Heart left ventricle (tissue), 13 donors: ENCODE measurements at regions not wholly inside any gene's neighbourhood (a gene's known extent, or its start where the extent isn't known, plus 50 kb on each side); places are given as distances from the start of the nearest gene placed in this dataset.

Source experiments
- CTCF ChIP-seq, 12 donors: fragments of 200-600 bp; sonication (generic) in 4 of 12; IDR thresholded peaks; one replicate each; pipeline versions ENCODE4 v1.5.0 to v1.8.0; 2018 to 2022; ENCODE audit warnings: antibody characterized with exemption in 12 of 12, mild to moderate bottlenecking in 5 of 12
- POLR2A ChIP-seq, 2 donors: fragments of 450-650 bp; IDR thresholded peaks; one replicate each; pipeline ENCODE4 v1.6.1; 2017; ENCODE audit warnings: antibody characterized with exemption in 2 of 2, mild to moderate bottlenecking in 2 of 2, moderate library complexity in 2 of 2
- donor health status: ischemic (EF 13 %, LVEDD 7.1; RV severe dilation, severe dysfunction).
- donor health status: DM: no; HTN: yes; CAD: no.
- donor health status: DM: no; HTN: no; CAD: no.
- donor health status: ischemic (EF 25% LVEDD 6.9; RV normal size, moderate dysfunction).
- donor health status: ischemic (EF 25% LVEDD 5.7; RV mildly dilated, moderate dysfunction).
- donor health status: ischemic (EF 35%, LVEDD 5.7; RV mildly dilated, moderate dysfunction).
- donor health status: nonischemic (EF 11% LVEDD 7.7; RV severe dilation, severe dysfunction).
- donor health status: DM: yes; HTN: yes; CAD: no.
- donor health status: PGD.
- donor health status: ischemic (EF 29% LVEDD 5.4; RV normal size, mild dysfunction).
- donor health status: nonischemic (EF 23%, LVEDD 6.1; RV moderate dilation, normal function).

GRCh38 chr2:51212374-51212773 is 180.4 kb upstream of the NRXN1 start:
- TF ChIP-seq CTCF (IDR thresholded peaks at IDR 0.05), result no peak
- TF ChIP-seq POLR2A (IDR thresholded peaks at IDR 0.05), result no peak
